ENCODE measurements at regions not wholly inside any gene's neighbourhood (a gene's known extent, or its start where the extent isn't known, plus 50 kb on each side); places are given as distances from the start of the nearest gene placed in this dataset.
"Not testable (repeated sequence)": the region's sequence is repeated elsewhere in the genome, so short reads cannot be mapped to it uniquely, and the experiment has no call there.

GRCh38 chr6:140245296-140246040 lies 871.0 kb upstream of the CITED2 start:
- intact Hi-C loops (cut with DNase I), result no loop called here
- no peak for DNase-seq (ENCODE audit: low spot score)

- intact Hi-C loops (cut with DNase I), result no loop called here
- no peak for DNase-seq (ENCODE audit: low spot score)
Measured at GRCh38 chr6:140237251-140237650, 862.8 kb upstream of the CITED2 start.

- intact Hi-C loops (cut with DNase I), result no loop called here
Measured at GRCh38 chr6:140236732-140237131, 862.3 kb upstream of the CITED2 start.

GRCh38 chr6:140230282-140230681 lies 855.8 kb upstream of the CITED2 start:
- intact Hi-C loops (cut with DNase I), result no loop called here
- DNase-seq (ENCODE audit: low spot score), result no peak

More at GRCh38 chr6:140236732-140237131, 862.3 kb upstream of the CITED2 start:
- DNase-seq (ENCODE audit: low spot score), result no peak

- intact Hi-C loops (cut with DNase I), result no loop called here
Measured at GRCh38 chr6:140228491-140228890, 854.0 kb upstream of the CITED2 start.

GRCh38 chr6:140226637-140227036 lies 852.2 kb upstream of the CITED2 start:
- intact Hi-C loops (cut with DNase I), result no loop called here
- DNase-seq (ENCODE audit: low spot score), result no peak

More at GRCh38 chr6:140228491-140228890, 854.0 kb upstream of the CITED2 start:
- DNase-seq (ENCODE audit: low spot score), result no peak

GRCh38 chr6:140225701-140226436 lies 851.4 kb upstream of the CITED2 start:
- DNase-seq (ENCODE audit: low spot score), result no peak
- intact Hi-C loops (cut with DNase I), result no loop called here

- intact Hi-C loops (cut with DNase I), result no loop called here
- no peak for DNase-seq (ENCODE audit: low spot score)
Measured at GRCh38 chr6:140217283-140217682, 842.8 kb upstream of the CITED2 start.

- intact Hi-C loops (cut with DNase I), result no loop called here
- no peak for DNase-seq (ENCODE audit: low spot score)
Measured at GRCh38 chr6:140209775-140210174, 835.3 kb upstream of the CITED2 start.

- no peak for DNase-seq (ENCODE audit: low spot score)
- intact Hi-C loops (cut with DNase I), result no loop called here
Measured at GRCh38 chr6:140208286-140208685, 833.8 kb upstream of the CITED2 start.

GRCh38 chr6:140205795-140206593 lies 831.5 kb upstream of the CITED2 start:
- no peak for DNase-seq (ENCODE audit: low spot score)

GRCh38 chr6:140204154-140204553 lies 829.7 kb upstream of the CITED2 start:
- DNase-seq (ENCODE audit: low spot score), result no peak
- intact Hi-C loops (cut with DNase I), result no loop called here

More at GRCh38 chr6:140205795-140206593, 831.5 kb upstream of the CITED2 start:
- intact Hi-C loops (cut with DNase I), result no loop called here

GRCh38 chr6:140203661-140204147 lies 829.3 kb upstream of the CITED2 start:
- intact Hi-C loops (cut with DNase I), result no loop called here
- DNase-seq (ENCODE audit: low spot score), result no peak

GRCh38 chr6:140202964-140203515 lies 828.6 kb upstream of the CITED2 start:
- no peak for DNase-seq (ENCODE audit: low spot score)
- intact Hi-C loops (cut with DNase I), result no loop called here

GRCh38 chr6:140201787-140202458 lies 827.5 kb upstream of the CITED2 start:
- no peak for DNase-seq (ENCODE audit: low spot score)
- intact Hi-C loops (cut with DNase I), result no loop called here

GRCh38 chr6:140193269-140193668 lies 818.8 kb upstream of the CITED2 start:
- intact Hi-C loops (cut with DNase I), result no loop called here
- DNase-seq (ENCODE audit: low spot score), result no peak

GRCh38 chr6:140192018-140192417 lies 817.6 kb upstream of the CITED2 start:
- intact Hi-C loops (cut with DNase I), result no loop called here
- DNase-seq (ENCODE audit: low spot score), result no peak

- intact Hi-C loops (cut with DNase I); DNase-seq (ENCODE audit: low spot score): not testable (repeated sequence)
Measured at GRCh38 chr6:140189263-140189662, 814.8 kb upstream of the CITED2 start.

- DNase-seq (ENCODE audit: low spot score), result no peak
- intact Hi-C loops (cut with DNase I), result no loop called here
Measured at GRCh38 chr6:140185991-140186390, 811.5 kb upstream of the CITED2 start.
